Stimulated activated CD4-positive, alpha-beta T cell treated with anti-CD3 and anti-CD28 coated beads, Interleukin-4, amount 100 ng/mL, for 1 hour (primary cell): ENCODE measurements at regions not wholly inside any gene's neighbourhood (a gene's known extent, or its start where the extent isn't known, plus 50 kb on each side); places are given as distances from the start of the nearest gene placed in this dataset.

Source experiments
- DNase-seq: peaks from one replicate; pipeline ENCODE4 v3.0.0-alpha.2; 2020

DNA sequence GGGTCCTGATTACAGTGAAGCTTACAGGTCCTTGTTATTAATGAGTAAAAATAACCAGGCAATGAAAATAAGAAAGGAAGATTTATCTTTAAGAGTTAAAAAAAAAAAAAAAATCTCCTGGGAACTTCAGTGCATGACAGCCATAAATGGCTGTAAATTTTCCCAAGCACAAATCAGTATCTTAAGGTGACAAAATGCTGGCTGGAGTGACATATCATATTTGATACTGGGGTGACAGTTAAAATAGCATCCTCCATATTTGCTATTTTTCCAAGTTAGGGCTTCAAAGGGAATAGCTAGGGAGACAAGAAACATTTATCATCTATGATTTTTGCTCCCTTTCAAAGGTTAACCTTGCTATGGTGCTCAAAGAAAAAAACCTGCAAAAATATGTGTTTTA lies 226.6 kb downstream of the PRDM2 start:
- DNase-seq, result no peak

DNA sequence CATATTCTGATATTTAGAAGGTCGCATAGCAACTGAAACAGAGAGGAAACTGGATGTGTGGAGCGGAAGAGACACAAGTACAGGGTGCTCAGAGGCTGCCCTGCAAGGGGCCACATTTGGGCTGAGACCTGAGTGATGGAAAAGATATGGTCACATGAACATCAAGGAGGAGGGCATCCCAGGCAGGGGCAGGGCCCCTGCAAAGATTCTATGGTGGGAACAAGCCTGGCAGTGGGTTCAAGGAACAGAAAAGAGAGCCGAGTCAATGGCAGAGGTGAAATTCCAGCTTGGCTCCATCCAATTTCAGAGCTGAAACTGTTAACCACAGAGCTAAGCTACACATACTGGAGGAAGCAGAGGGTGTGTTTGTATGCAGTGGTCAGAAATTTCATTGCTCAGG lies 227.7 kb downstream of the PRDM2 start:
- DNase-seq, result no peak

DNA sequence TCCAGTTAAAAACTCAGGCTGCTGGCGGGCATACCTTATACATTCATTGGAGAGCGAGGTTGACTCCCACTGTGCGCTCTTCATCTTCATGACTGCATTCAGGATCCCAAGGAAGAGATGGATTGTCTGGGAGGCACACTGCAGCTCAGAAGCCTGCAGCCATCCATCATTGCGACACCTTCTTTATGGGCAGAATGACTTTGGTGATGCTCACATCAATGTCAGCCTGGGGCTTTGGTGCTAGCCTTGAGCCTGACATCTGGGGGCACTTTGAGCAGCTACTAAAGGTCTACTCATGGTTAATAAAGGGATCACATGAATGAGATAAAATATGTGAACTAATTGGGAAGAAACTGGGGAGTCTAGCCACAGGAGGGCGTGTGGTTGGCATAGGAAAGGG lies 229.3 kb downstream of the PRDM2 start:
- DNase-seq, result no peak

DNA sequence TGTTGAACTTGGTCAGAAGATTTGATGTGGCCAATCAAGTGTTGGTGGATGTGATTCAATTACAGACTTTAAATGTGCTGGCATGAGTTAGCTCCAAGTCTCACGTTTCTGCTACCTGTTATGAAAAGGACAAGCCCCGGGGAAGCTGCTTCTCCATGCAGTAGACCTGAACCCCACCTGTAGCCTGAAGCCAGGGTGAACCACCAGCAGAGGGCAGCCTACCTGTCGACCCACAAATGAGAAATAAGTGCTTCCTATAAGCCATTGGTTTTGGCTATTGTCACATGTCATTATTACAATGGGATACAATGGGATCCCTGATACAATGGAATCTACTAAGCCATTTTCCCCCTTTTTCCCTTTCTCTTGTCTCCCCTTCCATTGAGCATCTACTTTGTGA lies 230.2 kb downstream of the PRDM2 start:
- peak; percentile 19 for DNase-seq

DNA sequence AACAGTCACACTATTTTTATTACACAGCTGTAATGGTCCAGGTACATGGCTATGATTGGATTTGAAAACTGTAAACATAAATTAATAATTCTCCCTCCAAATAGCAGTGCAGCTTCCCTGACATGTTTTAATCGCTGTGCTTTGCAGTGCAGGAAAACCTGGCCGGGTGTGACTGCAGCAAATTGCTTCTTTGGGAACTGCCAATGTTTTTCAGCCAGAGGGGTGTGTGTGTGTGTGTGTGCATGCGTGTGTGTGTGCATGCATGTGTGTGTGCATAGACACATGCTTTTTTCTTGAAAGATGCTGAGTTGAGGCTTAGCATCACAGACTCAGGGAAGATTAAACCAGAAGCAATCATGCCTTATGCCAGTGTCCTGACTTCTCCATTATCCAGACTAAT lies 231.2 kb downstream of the PRDM2 start:
- DNase-seq, result no peak

DNA sequence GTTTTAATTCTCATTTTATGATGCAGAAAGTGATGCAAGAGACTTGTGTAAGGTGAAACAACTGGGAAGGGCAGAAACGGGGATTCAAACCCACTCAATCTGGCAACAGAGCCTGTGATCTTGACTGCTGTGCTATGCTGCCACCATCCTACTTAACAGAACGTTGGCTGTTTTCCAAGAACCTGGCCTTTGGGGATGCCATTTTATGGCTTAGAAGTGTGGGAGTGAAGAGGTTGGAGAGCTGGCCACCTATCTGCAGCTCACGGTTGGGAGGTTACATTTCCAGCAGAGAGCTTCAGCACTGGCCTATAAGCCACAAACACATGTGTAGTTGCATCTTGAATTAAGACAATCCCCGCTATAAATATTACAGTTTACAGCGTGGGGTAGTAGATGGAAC lies 235.3 kb downstream of the PRDM2 start:
- DNase-seq, result no peak

DNA sequence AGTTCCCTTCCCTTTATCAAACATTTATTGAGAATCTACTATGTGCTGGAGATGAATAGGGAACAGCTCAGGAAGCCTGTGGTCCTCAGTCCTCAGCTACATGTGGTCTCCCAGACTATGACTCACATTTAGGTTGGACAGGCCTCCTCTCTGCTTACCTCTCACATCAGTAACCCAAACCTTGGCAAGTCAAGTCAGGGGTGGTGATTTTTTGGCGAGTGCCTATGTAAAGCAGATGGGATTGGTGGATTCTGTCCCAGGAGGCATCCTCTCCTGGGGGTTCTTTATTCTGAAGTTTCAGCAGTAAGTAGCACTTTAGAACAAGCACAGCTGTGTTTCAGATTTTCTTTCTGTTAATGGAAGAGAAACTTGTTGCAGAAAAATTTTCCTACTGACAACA lies 241.3 kb downstream of the PRDM2 start:
- DNase-seq, result no peak

DNA sequence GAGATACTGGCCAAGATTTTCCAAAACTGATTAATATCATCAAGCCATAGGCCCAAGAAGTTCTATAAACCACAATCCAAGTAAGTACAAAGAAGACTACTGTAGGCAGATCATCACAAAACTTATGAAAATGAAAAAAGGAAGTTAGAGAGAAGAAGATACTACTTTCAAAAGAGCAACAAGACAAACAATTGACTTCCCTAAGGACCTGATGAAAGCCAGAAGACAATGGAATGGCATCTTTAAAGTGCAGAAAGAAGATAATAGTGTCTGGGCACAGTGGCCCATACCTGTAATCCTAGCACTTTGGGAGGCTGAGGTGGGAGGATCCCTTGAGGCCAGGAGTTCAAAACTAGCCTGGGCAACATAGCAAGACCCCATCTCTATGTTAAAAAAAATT lies 243.1 kb downstream of the PRDM2 start:
- no peak for DNase-seq

DNA sequence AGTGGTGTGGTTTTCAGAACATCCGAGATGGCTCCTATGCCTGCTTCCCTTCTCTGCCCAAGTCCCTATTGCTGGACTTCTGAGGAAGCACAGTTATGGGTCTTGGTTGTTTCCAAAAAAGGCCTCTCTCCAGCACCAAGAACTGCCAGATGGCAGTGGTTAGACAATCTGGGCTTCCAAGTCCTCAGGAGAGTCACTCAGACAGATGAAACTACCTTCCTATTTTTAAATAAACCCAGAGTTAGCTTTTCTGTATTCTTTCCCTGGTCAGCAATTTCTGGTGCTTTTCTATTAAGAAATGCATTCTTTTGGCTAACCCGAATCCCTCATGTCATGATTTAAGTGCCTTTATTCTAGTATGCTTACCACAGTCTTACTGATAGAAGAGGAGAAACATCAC lies 245.9 kb downstream of the PRDM2 start:
- no peak for DNase-seq

DNA sequence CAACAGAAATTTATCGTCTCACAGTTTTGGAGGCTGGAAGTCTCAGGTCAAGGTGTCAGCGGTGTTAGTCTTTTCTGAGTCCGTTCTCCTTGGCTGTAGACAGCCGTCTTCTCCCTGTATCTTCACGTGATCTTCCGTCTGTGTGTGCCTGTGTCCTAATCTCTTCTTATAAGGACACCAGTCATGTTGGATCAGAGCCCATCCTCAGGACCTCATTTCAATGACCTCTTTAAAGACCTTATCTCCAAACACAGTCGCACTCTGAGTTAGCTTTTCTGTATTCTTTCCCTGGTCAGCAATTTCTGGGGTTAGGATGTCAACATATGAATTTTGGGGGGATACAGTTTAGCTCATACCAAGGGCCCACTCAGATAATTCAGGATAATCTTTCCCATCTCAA lies 247.7 kb downstream of the PRDM2 start:
- DNase-seq, result no peak

DNA sequence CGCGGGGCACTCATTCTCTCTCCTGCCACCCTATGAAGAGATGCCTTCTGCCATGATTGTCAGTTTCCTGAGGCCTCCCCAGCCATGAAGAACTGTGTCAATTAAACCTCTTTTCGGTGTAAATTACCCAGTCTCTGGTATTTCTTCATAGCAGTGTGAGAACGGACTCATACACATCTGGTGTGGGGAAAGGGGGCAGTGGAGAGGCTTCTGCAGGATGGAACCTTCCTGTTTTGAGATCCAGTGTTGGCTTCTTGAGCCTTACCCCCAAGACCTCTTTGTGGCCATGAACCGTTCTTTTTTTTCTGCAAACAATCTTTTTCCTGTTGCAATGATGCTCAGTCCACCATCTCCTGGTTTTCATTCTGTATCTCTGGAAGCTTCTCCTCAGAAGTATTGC lies 248.4 kb downstream of the PRDM2 start:
- DNase-seq, result no peak

DNA sequence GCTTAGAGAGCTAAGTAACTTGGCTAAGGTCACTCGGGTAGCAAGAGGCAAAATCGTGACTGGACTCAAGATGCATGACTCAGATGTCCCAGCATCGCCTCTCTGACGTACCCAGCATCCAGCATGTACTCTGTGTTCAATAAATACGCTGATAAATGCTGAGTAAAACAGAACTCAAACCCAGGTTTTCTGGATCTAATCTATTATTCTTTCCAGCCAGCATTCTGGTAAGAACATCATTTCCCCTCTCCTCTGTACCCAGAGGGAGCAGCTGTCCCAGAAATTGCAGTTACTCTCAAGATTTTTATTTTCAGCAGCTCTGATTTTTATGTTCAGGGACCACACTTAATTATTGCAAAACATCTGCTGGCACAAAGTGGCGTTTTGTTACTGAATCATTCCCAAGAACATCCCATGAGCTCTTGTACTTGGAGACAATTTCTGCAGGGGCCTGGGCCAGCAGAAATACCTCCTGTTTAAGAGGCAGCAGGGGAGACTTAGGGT lies 249.0 kb downstream of the PRDM2 start:
- DNase-seq, result no peak

DNA sequence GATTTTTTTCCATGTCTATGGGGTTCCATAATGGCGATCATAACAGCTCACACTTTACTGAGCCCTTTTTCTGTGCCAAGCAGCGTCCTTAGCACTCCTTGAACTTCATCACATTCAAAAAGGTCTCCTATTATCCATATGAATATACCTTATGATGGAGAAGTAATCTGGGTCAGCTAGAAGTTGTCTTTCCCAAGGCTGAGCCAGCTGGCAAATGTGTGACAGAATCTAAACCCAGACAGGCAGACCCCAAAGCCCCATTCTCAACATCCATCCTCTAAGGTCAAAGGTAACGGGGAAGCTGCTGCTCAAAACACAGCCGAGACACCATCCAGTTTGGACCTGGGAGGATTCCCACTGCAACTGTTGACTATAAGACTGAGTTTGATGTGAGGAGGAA lies 249.6 kb downstream of the PRDM2 start:
- DNase-seq, result no peak

DNA sequence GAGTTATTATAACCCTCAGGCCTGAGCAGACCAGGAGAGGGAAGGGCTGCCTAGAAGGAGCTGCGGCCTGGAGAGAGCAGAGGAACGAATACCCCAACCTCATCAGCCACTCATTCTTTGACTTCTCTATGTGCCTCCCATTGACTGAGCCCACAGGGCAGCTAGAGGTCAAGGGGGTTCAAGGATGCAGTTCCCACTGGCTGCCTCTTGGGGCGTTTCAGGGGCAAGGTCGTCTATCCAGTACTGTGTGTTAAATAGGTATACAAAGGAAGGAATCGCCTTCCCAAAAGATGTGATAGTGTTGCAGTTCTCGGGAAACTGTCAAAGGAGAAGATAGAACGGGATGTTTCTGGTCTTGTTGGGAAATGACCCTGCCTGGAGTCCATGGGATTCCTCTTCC lies 250.6 kb downstream of the PRDM2 start:
- DNase-seq, result no peak

DNA sequence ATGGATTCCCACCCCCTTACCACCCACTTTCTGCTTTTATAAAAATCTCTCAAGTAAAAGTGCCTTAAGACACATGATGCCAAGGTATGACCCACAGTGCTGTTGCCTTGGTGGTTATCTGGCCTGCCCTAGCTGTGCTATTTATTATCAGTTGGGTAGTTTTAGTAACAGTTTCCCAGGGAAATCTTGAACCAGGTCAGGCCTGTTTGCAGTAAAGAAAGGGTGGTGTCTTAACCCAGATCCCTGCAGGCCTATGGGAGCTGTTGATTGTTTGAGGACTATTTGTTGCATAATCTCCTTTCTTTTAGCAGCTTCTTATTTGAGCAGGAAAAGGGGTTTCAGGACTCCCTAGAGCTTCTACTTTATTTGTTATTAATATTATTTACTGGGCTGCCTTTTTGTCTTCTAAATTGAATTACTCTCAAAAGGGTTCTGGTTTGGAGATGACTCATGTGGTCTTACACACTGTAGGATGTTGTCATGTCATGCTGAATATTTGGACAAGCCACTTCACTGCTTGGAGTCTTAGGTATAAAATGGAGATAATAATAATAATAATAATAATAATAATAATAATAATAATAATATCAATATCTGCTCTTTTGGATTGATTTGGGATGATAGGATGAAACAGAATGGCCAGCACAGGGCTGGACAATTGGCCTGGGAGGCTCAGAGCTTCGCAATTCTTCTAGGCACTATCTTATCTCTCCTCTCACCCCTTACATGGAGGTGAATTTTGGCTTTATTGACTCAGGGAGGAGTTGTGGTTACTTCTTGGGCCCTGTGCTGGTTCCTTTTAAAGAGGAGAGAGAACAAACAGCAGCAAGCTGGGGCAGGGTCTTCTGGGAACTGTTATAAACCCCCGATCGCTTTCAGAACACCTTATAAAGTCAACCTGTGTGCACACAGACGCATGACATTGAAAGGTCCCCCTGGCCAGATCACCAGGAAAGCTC lies 252.1 kb downstream of the PRDM2 start:
- no peak for DNase-seq

DNA sequence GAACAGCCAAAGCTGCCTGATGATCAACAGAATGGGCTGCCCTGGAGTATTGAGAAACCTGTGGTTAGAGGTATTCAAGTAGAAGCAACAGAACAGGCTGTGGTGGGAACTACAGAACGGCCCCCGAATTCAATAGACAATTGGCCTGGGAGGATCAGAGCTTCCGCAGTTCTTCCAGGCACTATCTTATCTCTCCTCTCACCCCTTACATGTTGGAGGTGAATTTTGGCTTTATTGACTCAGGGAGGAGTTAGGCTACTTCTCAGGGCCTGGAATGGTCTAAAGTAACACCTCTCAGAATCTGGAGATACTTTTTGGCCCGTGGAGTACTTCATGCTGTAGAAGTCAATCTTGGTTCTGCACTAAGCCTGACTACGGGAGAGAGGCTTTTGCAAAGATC lies 253.0 kb downstream of the PRDM2 start:
- no peak for DNase-seq

DNA sequence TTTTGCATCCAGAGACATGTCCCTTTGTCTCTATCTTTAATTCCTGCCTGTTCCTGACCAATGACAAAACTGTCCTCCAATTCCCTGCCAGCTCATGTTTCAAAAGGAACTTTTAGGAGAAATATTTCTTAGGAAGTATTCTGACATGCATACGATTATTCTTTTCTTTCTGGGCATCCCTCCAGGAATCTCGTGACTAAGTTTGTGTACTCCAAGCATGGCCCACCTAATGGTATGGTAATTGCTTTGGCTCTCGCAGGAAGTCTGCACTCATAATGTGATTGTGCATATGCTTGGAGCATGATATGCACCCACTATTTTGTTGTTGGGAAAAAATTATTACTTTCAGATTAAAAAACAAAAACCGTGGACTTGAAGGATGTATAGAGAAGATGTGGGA lies 256.4 kb downstream of the PRDM2 start:
- DNase-seq, result no peak

DNA sequence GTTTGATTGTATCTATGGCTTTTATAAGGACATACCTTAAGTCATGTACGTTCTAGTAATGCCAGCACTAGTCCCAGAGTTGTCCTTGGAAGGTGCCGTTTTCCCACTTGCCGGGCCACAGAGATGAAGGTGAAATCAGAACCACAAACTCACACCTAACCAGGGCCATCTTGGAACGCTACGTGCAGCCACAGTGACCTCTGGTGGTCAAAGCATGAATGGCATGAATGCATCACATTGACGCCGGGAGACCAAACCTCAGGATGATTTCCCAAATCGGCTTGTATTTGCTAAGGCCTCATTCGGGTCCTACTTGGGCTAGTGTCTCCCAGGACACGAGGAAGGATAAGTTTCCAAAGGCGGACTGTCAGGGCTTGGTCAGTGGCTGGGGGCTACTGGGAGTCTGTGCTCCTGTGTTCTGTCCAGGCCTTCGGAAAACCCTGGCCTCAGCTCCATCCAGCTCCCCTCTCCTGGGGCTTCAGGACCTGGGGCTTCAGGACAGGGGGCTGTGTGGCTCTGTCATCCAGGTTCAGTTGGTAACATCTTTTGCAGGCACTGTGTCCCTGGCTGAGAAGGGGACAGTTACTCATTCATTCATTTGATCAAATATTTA lies 260.5 kb downstream of the PRDM2 start:
- DNase-seq, result peak; percentile 62

DNA sequence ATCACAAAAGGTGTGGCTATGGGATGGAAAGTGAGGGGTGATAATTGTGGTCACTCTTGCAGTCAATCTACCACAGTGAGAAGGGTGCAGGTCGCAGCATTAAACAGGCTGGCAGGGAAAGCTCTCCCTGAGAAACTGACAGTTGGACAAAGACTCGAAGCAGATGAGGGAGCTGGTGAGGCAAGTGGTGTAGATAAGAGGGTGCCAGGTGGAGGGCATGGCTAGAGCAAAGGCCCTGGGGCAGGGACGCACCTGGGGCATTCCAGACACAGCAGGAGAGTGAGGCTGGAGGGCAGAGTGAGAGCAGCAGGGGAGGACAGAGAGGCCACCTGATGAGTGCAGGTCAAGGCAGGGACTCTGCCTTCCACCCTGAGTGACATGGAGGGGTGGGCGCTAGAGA lies 264.8 kb downstream of the PRDM2 start:
- DNase-seq, result no peak

DNA sequence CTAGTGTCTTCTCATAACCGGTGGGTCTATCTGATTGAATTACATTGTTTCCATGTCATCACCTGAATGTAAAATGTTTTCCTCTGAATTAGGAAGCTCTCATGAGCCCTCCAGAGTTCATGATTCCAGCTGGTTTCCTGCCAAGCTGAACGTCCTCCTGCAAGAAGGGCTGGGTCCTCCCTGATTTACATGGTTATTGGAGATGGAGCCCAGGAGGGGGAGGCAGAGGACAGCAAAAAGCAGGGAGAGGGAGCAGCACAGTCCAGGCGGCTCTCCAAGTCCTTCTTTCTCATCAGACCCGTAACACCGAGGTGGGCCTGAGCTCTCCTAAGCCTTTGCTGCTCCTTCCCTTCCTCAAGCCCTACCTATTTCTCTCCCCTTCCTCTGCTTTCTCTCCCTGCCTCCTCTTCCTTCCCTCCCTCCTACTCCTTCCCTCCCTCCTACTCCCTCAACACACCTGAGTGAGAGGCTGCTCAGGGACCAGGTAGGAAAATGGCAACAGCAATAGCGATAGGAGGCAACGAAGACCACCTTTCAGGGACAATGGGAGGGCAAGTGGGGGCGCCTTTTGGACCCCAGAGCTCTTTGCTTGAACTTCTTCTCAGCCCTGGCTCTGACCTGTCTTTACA lies 265.9 kb downstream of the PRDM2 start:
- DNase-seq, result no peak

DNA sequence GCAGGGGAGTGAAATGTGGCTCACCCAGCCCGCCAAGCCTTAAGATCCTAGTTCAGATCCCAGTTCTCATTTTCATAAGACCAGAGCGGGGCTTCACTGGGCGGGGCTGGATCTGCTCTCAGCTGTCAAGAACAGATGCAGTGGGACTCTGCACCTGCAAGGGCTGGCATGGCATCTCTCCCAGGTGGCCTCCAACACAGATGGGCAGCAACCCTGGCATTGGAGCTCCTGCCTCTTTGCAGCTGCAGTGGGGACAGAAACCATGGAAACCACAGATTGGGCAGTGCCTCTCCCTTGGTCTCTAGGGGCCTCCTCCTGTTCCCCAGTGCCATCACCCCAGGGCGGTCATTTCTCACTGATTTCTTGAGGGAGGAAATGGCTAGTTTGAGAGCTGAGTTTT lies 267.7 kb downstream of the PRDM2 start:
- DNase-seq, result no peak

DNA sequence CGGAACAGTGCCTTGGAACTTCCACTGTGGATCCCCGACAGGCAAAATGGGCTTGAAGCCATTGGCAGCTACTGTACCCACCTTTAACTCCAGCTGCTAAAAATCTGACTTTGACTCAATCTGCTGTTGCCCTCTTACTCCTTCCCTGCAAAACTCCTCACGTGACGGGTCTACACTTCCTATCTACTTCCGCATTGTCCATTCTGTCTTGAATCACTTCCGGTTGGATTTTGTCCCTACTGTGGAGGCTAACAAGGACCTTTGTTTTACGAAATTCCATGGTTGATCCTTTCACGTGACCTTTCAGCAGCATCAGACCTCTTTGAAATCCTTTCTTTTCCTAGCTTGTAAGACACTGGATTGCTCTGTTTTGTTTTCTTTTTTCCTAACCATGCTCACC lies 268.4 kb downstream of the PRDM2 start:
- no peak for DNase-seq

DNA sequence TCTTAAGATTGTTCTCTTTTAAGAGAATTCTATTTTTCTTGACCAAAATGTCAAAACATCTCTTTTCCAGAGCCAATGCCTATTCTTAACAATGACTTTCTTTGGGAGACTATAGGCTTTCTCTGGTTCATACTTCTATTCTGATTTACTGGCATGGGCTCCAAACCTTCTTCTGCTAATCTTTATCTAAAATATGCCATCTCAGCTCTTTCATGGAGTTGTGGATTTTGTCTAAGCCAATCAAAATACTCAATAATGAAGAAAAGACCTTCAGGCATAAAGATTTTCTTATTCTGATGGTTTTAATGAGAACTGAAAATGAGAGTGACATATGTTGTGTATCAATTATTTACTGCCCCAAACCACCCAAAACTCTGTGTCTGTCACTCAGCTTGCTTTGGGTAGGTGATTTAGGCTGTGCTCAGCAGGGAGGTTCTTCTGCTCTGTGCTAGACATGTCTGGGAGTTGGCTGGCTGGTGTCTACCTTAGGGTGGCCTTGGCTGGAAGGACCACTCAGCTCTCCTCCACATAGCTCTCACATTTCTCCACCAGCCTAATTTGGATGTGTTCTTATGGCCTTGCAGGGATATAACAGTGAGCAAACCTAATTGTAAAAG lies 270.8 kb downstream of the PRDM2 start:
- no peak for DNase-seq

DNA sequence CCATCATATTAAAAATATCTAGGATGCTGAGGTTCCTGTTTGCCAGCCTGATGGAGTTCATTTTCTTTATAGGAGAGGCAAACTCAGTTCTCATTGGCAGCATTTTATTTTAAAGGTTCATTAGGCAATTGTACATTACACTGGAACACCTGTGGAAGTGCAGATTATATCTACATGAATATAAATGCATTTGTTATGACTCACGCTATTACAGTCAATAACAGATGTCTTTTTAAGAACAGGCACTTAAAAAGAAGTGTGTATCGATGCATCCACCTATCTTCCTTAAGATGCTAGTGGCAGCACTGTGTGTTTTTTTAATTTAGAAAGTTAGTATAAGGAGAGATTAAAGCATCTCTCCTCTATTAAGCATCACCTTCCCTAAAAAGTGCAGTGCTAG lies 276.5 kb downstream of the PRDM2 start:
- DNase-seq, result no peak
